ENCODE measurements at regions not wholly inside any gene's neighbourhood (a gene's known extent, or its start where the extent isn't known, plus 50 kb on each side); places are given as distances from the start of the nearest gene placed in this dataset.

DNA sequence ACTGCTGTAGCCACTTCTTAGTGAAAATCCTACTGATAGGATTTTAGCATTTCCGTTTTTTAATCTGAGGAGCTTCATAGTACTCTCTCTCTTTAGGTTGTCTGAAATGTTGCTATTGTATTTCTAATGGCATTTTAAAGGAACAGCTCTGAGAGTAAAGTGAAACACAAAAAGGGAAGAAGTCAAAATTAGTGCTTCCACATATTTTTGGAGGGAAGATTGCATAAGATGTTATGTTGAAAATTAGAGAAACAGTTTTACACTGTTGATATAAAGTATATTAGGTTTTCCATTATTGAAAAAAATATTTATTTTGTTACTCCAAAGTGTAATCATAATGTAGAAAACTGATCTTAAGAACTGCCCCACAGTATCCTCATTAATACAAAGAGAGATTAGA lies 525.1 kb downstream of the TAF11L14 start:
- TF ChIP-seq, protein P1, sequence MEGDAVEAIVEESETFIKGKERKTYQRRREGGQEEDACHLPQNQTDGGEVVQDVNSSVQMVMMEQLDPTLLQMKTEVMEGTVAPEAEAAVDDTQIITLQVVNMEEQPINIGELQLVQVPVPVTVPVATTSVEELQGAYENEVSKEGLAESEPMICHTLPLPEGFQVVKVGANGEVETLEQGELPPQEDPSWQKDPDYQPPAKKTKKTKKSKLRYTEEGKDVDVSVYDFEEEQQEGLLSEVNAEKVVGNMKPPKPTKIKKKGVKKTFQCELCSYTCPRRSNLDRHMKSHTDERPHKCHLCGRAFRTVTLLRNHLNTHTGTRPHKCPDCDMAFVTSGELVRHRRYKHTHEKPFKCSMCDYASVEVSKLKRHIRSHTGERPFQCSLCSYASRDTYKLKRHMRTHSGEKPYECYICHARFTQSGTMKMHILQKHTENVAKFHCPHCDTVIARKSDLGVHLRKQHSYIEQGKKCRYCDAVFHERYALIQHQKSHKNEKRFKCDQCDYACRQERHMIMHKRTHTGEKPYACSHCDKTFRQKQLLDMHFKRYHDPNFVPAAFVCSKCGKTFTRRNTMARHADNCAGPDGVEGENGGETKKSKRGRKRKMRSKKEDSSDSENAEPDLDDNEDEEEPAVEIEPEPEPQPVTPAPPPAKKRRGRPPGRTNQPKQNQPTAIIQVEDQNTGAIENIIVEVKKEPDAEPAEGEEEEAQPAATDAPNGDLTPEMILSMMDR (IDR thresholded peaks at IDR 0.05; ENCODE audit: borderline replicate concordance, insufficient read depth, low read depth, low read length): no peak
- no peak overlapping the region for H3K4me3 ChIP-seq (ENCODE audit: low read depth, low read length)

DNA sequence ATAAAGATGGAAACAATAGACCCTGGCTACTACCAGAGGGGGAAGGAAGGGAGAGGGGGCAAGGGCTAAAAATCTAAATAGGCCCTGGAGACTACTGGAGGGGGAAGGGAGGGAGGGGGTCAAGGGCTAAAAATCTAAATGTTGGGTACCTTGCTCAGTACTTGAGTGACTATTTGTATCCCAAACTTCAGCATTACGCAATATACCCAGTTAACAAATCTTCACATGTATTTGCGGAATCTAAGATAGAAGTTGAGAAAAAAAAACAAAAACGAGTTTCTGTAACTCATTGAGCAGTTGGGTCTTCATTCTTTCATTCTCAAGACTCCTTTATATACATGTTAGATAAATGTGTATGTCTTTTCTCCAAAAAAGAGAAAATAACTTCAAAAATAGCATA lies 537.4 kb downstream of the TAF11L14 start:
- no peak overlapping the region for H3K4me3 ChIP-seq (ENCODE audit: low read depth, low read length)
- TF ChIP-seq, protein P1 (IDR thresholded peaks at IDR 0.05; ENCODE audit: borderline replicate concordance, insufficient read depth, low read depth, low read length): no peak

DNA sequence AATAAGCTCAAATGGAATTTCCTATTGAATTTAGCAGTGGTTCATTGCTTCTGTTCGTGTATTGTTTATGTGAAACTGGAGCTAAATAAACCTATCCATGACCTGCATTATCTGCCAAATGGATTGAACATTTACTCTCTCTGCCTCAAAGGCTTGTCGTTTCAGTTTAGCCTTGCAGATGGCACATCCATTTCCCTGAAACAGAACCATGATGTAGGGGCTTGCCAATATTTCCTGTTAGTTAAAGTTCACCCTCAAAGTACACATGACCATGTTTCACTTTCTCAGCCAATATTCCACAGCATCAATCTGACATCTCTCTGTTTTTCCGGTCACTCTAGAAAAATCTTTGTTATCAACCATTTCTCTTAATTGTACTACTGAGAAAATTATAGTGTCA lies 545.3 kb downstream of the TAF11L14 start:
- TF ChIP-seq, protein P1 (IDR thresholded peaks at IDR 0.05; ENCODE audit: borderline replicate concordance, insufficient read depth, low read depth, low read length): no peak
- H3K4me3 ChIP-seq (ENCODE audit: low read depth, low read length): no peak overlapping the region

DNA sequence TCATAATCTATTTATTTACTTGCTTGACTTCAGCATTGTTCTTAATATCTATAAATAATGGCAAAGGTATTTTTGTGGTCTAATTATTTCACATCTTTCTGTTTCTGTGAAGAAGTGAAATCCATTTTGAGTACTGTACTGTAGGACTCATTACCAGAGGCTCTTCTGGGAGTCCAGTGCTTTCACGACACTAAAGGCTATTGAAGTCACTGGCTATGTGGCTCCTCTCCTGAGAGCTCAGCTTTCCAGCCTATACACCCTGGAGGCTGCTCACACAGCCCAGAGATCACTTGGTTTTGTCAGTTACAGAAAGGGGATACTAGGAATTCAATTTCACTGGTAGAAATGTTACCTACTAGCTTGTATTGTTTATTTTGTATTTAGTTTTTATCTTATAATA lies 547.3 kb downstream of the TAF11L14 start:
- no peak overlapping the region for H3K4me3 ChIP-seq (ENCODE audit: low read depth, low read length)
- TF ChIP-seq, protein P1 (IDR thresholded peaks at IDR 0.05; ENCODE audit: borderline replicate concordance, insufficient read depth, low read depth, low read length): no peak

DNA sequence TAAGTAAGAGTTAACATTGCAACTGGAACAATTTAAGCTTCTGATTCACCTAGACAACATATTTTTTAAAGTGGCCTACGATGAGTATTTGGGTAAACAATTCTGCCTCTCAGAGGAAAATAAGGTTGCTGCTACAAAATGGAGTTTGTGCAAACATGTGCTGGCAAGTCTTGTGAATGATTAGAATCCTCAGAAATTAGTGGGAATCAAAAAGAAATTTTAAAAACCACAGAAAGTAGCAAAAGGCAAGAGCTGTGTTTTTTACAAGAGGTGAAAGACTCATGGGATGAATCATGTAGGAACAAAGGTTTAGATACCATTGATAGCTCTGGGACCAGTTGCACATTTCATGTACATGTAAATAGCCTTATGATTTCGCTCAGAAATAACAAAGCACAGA lies 561.6 kb downstream of the TAF11L14 start:
- H3K4me3 ChIP-seq (ENCODE audit: low read depth, low read length): no peak overlapping the region
- TF ChIP-seq, protein P1 (IDR thresholded peaks at IDR 0.05; ENCODE audit: borderline replicate concordance, insufficient read depth, low read depth, low read length): no peak

DNA sequence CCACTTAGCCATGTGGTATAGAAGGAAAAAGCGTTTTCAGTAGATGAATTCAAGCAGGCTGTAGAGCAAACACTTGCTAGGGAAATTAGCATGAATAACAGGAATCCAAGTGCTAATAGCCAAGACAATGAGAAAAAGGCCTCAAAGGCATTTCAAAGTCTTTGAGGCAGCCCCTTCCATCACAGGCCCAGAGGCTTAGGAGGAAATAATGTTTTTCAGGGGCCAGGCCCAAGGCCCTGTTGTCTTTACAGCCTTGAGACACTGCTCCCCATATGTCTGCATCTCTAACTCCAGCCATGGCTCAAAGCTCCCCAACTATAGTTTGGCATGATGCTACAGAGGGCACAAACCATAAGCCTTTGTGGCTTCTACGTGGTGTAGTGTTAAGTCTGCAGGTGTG lies 563.5 kb downstream of the TAF11L14 start:
- no peak overlapping the region for H3K4me3 ChIP-seq (ENCODE audit: low read depth, low read length)
- TF ChIP-seq, protein P1 (IDR thresholded peaks at IDR 0.05; ENCODE audit: borderline replicate concordance, insufficient read depth, low read depth, low read length): no peak

DNA sequence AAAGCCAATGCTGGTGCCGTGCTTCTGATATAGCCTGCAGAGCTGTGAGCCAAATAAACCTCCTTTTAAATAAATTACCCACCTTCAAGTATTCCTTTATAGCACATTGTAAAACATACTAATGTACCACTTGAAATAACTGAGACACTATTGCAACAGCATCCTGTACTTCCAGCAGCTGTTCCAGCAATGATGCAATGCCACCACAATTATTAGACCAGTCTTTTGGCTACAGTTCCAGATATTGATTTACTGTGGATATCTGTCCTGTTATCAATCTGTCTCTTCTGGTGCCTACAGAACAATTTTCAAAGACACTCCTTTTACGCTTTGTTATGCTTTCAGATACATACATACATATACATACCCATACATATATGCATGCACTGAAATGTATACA lies 567.9 kb downstream of the TAF11L14 start:
- TF ChIP-seq, protein P1 (IDR thresholded peaks at IDR 0.05; ENCODE audit: borderline replicate concordance, insufficient read depth, low read depth, low read length): no peak
- H3K4me3 ChIP-seq (ENCODE audit: low read depth, low read length): no peak overlapping the region

All from GM12875 (cell line).